HG03196 (cell line): ENCODE measurements at regions not wholly inside any gene's neighbourhood (a gene's known extent, or its start where the extent isn't known, plus 50 kb on each side); places are given as distances from the start of the nearest gene placed in this dataset.

Experiments
- ATAC-seq: cut with Tn5 transposase; IDR thresholded peaks from one replicate; pipeline ENCODE4 v1.9.1; 2021; ENCODE audit not compliant: unreplicated experiment

DNA sequence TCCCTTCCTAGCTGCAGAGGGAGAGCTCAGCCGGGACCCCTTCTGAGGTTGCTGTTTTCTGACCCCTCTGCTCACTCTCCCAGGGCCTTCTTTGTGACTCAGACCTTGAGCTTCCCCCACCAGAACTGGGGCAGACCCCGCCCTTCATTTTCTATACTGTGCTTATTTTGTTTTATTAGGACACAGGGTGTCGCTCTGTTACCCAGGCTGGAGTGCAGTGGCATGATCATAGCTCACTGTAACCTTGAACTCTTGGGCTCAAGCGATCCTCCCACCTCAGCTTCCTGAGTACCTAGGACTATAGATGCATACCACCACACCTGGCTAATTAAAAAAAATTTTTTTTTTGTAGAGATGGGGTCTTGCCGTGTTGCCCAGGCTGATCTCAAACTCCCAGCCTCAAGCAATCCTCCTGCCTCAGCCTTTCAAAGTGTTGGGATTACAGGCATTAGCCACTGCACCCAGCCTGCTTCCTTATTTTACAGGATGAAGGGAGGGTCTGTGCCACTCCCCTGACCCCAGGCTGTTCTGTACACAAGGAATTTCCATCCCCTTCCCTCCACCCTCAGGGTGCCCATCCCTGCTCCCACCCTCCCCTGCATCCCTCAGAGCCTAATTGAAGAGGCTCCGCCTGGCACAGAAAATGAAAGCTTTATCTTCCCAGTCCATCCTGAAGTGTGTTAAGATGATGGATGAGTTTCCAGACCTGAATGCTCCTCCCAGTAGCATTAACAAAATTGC is 195.2 kb upstream of the POU3F1 start:
- no peak for ATAC-seq

DNA sequence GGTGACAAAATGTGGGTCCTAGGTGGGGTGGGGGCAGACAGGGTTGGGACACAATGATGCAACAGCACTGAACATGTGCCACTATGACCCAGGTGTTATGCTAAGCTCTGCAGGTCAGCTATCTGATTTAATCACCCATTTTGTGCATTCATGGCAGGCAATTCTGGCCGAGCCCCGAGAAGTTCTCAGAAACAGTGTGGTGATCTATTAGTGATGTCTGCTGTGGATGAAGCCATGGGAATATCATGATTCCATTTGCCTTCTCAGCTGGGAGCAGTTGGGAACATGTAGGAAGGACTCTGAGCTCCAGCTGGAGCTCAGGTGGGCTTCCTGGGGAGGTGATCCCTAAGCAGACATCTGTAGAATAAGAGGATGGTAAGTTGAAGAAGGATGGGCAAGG is 194.0 kb upstream of the POU3F1 start:
- no peak for ATAC-seq

DNA sequence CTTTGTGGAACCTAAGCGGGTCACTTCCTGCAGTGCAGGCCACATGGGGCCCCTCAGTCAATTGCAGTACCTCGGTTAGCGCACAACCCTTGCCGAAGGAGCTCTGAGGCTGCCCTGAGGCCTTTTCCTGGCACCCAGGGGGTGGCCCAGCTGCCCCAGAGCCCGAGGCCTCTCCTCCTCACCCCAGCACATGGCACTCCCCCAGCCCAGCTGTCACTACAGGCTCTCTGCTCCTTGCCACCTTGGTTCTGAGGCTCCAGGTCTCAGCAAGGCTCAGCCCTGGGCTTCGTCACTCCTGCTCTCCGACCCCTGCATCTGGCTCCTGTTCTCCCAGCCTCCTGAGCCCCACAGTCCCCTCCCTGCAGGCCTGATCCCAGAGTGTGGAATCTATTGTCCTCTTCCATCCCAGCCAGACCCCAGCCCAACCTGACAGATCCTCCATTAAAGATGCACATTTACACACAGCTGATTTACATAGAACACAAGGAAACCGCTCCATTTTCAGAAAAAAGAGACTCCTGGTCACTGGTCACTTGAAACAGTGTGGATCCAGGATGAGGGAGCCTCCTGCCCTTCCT is 192.8 kb upstream of the POU3F1 start:
- no peak for ATAC-seq

DNA sequence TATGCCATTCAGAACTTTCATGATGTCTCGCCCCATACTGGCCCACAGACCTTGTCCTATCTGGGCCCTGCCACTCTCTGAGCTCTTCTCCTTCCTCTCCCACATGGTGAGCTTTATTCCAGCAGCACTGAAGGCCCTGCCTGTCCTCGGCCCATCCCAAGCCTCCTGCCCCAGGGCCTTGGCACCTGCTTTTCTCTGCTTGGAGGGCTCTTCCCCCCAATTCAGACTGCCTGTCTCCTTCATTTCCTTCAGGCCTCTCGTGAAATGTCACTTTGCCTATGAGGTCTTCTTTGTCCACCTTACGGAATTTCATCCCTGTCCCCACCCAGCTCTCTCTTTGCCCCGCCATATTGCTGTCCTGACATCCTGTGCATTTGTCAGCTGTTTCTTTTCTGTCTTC is 191.7 kb upstream of the POU3F1 start:
- no peak for ATAC-seq

DNA sequence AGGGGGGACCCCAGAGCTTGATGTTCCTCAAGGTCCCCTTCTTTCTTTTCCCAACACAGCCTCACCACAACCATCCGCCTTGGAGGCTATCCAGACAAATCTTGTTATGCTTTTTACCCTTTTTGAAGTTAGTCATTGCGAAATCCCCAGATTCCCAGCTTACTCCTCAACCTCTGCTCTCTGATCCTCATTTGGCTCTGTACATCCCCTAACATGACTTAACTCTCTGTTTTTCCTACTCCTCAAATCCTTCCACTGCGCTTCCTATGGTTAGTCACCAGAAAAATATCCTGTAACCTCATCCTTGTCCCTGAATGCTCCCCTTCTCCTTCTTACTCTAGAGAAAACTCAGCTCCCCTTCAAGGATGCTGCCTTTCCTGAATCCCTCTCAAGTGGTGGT is 189.1 kb upstream of the POU3F1 start:
- ATAC-seq: no peak

DNA sequence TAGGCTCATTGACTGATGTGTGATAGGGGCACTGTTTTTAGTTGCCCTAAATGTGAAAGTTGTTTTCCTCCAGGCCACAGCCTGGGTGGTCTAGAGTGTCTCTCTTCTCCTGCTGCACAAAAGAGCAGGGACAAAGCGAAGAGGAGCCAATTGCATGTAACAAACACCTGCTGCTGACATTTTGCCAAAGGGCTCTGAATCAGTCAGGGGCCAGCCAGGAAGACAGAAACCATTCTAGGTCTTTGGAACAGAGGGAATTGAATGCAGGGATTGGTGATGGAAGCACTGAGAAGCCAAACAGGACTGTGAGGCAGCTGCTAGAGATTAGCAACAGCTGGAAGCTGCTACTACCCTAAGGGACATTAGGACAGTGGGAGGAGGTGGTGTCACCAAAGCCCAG is 185.3 kb upstream of the POU3F1 start:
- ATAC-seq: no peak

DNA sequence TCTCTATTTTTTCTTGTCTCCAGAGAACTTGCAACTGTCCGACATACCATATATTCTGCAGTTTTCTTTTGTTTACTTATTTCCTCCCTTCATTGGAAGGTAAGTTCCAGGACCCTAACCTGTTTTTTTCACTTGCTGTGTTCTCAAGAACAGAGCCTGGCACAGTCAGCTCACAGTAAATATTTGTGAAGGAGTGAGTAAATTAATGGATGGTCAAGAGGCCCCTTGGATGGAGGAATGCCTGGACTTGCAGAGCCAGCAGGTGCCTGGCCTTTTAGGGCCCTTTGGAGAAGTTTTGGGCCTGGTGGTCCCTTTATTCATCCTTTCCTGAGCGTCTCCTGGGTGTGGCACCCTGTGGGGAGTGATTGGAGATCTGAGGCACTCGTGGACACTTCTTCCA is 182.1 kb upstream of the POU3F1 start:
- ATAC-seq: no peak

DNA sequence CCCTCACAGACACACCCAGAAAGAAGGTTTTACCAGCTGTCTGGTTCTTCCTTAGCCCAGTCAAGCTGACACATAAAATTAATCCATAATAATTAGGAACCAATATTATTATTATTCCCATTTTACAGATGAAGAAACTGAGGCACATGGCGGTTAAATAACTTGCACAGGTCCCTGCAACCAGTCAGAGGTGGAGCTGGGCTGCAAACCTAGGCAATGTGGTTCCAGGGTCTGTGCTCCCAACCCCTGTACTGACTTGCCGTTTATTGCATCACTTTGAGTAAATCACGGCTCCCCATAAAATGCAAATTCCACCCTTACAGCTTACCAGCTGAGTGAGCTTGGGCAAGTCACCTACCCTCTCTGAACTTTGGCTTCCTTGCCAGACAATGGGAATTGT is 179.2 kb upstream of the POU3F1 start:
- no peak for ATAC-seq

DNA sequence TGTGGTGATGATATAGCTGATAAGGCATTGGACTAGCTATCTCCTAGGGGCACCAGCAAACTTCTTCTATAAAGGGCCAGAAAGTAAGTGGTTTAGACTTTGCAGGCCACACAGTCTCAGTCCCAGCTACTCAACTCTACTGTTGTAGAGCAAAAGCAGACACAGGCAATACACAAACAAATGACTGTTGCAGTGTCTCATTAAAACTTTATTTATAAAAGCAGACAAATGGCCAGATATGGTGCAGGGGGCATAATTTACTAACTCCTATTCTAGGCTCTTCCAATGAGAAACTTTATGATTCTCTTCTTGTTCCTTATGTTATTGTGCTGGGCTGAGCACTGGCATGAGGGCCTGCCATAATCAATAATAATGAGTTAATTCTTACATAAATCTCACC is 176.8 kb upstream of the POU3F1 start:
- no peak for ATAC-seq

DNA sequence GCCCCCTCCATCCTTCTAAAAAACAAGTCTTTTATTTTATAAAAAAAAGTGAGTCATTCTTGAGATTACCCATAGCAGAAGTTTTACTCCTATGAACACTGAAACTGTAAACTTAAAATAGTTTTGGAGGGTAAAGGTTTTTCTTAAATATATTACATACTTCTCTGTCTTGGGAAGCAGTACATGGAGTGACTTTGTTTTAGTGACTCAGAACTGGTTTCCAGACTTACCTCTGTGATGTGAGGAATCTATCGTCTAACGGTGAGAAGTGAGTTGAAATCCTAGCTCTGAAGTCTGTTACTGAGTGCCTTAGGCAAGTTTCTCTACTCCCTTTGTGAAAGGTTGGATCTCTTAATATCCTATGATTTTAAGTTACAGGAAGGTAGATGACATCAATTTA is 176.3 kb upstream of the POU3F1 start:
- no peak for ATAC-seq

DNA sequence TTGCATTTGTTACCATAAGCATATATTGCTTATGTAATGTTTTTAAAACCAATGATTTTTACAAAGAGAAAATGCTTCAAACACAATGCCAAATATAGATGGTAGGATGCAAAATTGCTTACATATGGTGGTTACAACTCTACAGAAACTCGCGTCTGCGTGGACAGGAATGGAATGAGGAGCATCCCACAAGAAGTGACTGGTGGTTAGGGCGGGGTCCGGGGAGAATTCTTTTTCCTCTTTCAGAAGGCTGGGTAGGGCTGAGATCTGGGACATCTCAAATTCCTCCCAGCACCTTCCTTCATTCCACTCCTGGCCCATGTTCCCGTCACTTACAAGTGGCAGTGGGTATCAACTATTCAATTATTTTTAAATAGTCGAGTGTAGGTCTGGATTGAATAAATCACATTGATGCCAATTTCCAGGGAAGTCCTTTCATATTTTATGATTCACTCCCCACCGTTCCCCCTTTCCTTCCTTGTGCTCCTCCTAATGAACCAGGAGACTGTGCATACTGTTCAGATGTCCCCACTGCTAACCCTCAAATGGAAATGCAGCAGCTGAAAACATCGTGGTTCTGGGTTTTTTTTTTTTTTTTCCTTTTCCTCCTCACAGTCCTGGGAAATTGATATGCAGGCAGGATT is 174.5 kb upstream of the POU3F1 start:
- ATAC-seq: no peak

DNA sequence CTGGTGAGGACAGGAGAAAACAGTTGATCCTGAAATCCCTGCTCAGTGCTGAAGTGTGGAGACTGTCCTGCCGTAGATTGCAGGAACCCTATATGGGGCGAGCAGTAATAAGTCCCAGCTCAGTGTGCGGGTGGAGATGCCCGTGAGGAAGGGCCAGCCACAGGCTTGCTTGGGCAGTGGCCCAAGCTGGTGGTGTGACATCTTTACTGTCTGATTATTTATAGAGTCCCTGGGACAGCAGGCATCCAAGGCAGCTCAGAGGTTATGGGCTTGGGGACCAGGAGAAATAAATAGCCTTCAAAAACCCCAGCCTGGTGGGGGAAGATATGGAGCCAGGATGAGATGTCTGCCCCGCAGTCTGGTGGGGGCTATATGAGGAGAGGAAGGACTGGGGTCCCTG is 170.7 kb upstream of the POU3F1 start:
- no peak for ATAC-seq

DNA sequence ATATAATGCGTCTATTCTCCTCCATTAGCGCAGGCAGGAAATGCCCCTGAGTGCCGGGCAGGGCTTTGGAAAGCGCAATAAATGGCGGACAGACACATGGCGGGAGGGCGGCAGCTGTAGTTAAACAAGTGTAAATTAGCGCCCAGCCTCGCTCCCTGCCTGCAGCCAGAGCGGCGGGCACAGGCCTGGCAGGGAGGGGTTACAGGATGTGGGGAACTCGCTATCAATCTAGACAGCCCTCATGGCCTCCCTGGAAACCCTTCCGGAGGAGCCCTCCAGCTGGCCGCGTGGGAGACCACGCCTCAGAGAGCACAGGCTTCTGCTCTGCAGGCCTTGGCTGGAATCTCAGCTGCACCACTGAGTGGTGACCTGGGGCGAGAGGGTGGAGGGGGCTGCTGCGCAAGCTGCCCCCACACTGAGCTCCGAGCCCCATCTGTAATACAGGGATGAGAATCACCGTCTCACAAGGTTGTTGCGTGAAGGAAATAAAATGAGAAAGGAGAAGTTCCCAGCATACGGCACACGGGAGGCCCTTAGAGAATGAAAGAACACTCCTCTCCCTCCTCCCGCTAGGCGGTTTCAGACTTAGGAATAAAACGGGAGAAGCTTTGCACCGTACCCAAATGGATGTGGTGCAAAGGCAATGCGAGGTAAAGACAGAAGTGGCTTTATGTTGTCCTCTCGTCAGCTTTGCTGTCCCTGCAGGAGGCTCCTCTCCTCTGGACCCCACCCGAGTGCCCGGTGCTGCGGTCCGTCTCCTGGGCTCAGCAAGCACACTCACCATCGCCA is 167.2 kb upstream of the POU3F1 start:
- ATAC-seq: no peak

DNA sequence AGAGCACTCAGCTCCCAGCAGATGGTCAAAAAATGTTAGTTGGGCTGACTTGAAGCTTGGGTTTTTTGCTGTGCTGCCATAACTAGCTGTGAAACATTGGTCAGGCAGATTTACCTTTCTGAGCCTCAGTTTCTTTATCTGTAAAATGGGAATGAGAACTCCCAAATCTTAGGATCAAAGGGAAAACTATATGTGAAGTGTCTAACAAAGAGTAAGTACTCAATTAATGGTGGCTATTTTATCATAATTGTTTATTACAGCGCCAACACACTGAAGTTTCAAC is 164.2 kb upstream of the POU3F1 start:
- ATAC-seq: no peak

DNA sequence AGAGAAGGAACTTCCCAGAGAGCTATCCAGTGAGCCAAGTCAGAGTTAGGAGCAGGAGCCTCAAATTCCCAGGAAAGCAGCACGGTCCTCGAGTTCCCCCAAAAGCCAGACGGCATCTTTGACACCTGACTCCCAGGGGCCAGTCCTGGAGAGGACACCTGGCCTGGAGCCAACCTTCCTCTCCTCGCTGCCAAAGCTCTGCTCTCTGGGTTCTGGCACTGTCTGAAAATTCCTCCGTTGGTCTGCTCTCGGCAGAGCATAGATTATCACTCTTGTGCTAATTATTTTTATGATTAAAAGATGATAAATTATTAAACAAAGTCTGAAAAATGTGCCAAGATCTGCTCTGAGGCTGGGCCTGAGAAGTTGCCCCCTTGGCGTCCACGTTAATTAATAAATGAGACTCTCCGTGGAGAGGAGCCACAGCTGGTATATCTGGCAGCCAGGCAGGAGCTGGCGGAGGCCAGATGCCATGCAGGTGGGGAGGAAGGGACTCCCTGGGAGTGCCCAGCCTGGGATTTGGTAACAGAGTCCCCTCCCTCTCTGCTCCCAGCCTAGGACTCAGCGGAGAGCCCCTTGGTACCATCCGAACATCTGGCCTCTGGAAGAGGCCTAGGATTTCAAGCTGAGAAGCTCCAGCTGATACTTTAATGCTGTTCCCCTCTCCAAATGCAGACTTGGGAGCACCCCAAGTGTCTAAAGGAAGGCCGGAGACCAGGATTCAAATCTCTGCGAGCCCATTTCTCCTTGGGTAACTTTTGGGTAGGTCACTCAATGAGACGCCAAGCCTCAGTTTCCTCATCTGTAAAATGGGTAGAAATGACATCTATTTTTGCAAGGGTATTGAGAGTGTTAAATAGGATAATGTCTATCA is 163.7 kb upstream of the POU3F1 start:
- ATAC-seq: no peak

DNA sequence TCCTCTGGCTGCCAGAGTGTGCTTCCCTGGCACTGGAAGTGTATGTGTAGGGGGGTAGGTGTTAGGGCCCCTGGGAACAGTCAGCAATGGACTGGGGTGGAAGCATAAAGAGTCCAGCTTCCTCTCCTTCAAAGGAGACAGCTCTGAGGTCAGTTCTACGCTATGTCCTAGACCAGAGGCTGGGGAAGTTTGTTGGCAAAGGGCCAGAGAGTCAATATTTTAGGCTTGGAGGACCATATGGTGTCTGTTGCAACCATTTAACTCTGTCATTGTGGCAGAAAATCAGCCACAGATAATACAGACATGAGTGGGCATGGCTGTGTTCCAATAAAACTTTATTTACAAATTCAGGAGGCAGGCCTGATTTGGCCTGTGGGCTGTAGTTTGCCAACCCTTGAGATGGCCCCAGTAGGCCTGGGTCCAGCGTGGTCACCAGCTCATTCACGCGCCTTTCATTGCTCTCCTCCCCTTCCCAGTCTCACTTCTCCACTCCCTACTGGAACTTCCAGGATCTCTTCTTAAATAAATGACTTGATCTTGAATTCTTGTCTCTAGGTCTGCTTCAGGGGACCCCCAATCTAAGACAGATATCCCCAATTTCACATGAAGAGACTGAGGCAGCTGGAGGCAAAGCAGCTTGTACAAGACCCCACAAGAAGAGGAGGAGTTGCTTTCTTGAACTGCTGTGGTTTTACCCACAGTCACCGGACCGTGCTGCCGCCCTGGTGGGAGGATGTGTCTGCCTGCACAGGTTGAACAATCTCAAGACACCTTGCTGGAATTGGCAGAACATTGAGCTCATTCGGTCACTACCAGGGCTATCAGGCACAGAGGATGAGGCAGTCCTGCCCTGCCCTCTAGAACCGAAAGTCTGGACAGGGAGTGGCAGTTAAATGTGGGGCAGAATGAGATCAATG is 162.4 kb upstream of the POU3F1 start:
- ATAC-seq: no peak

DNA sequence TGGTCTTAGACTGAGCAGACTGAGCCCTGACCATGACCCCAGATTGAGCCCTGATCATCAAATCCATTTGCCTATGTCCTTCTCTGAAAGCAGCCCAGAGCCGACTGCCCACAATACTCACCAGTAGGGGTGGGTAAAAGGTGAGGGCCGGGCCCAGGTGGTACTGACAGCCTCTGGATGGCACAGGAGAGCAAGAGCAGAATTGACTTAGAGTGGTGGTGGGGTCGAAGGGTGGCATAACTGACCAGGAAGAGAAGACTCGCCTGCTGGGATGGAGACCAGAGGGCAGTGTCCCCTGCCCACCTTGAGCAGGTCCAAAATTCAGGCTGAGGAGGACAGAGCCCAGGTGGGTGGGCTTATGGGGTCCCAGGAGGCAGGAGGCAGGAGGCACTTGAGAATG is 161.3 kb upstream of the POU3F1 start:
- ATAC-seq: no peak

DNA sequence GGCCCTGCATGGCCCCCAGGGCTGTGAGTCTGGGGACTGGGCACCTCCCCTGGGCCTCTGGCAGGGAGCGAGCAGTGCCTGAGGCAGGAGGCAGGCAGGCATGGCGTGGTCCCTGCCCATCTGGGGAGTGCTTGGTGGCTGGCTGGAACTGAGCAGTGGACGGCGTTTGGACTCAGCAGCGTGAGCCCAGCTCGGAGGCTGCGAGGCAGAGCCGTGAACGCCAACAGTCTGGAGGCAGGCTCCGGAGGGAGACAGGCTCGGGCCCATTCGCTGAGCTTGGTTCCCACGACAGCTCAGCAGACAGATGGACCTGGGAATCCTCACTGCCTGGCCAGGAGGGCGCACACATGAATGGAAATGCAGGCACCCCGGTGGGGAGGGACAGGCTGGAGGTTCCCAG is 160.7 kb upstream of the POU3F1 start:
- ATAC-seq: no peak

DNA sequence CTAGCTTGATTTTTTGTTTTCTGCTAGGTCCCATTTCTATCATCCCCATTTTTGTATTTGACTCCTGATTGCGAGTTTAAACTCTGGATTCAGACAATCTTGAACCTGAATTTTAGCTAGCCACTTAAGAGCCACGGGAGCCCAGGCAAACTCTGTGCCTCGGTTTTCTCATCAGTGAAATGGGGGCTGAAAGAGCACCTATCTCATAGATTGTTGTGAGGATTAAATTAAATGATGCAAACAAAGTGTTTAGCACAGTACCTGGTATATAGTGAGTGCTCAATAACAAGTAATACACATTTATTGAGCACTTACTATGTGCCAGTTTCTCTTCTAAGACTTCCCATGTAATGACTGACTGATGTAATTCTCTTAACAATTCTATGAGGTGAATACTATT is 158.1 kb upstream of the POU3F1 start:
- no peak for ATAC-seq

DNA sequence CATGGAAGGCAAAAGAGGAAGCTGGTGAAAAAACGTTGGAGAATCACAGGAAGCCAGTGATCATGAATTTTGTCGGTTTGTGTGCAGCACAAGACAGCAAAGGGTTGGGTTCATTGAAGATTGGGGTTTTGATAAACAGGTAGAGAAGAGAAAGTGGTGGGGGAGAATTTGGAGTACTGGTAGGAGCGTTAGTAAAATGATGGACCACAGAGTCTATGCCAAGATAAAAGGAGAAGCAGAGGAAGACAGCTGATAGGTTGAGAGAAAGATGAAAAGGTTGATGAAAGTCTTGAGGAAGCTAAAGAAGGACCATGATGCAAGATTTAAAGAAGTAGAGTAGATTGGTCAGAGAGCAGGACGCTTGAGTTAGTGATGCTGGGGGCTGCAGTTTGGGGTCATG is 156.8 kb upstream of the POU3F1 start:
- no peak for ATAC-seq
